ENCODE measurements at regions not wholly inside any gene's neighbourhood (a gene's known extent, or its start where the extent isn't known, plus 50 kb on each side); places are given as distances from the start of the nearest gene placed in this dataset.

- no peak for DNase-seq
Measured at GRCh38 chr13:109500146-109500773, 286.1 kb downstream of the IRS2 start.

GRCh38 chr13:109497917-109498316 lies 288.5 kb downstream of the IRS2 start:
- DNase-seq, result no peak

GRCh38 chr13:109496216-109496615 lies 290.2 kb downstream of the IRS2 start:
- DNase-seq, result no peak

GRCh38 chr13:109494925-109495369 lies 291.4 kb downstream of the IRS2 start:
- DNase-seq, result no peak

GRCh38 chr13:109485136-109485794 lies 301.1 kb downstream of the IRS2 start:
- DNase-seq, result no peak

DNA sequence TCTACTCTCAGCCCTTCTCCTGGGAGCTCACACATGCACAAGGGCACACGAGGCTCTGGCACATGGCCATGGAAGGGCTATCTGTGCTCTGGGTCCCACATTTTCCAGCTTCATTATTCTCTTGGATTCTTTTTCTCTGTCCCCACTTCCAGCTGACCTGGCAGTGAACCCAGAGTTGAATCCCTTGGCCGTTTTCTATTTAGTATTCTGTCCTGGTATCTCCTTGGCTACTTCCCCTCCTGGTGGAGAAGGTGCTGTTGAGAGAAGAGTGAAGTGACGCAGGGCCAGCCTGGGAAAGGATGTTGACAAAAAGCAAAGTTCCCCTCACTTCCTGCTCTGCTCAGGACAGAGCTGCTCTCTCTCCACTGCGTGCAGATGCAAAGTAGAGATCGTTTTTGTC lies 303.1 kb downstream of the IRS2 start:
- no peak for DNase-seq

GRCh38 chr13:109481040-109481439 lies 305.3 kb downstream of the IRS2 start:
- DNase-seq, result no peak

DNA sequence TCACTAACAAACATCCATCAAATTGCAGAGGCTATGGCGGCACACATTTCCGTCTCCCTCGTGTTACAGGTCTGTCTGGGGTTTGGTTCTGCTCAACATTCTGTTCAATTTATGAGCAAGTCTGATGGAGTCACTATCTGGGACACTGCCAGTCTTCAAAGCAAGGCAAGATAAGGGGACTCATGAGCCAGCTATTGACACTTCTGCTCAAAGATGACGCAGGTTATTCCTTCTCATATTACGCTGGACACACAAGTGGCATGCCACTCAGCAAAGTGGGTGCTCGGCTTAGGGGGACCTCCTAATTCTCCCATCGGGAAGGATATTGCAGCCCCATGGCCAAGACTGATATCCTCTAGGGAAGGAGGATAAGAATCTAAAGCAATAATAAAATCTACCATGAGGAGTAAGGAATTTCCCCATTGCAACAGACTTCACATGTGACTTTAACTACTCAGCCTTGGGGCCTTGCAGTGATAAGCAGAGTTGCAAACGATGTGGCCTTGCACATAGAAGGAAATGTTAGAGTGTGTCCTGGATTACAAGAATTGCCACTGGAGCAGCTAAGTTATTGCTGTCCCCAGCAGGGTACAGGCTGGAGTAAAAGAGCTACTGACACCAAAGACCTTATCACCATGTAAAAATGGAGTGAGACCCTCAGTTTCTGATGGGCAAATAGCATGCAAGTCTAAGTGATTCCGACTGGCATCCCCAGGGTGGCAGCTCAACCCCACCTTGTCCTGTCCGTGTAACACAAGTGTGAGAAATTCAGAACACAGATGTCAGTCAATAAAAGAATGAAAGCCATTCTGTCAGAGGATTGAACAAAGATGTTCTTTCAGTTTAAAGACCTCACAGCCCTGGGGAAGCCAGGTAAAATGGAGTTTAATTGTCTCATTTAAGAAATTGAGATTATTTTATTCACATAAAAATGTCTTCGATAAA lies 306.1 kb downstream of the IRS2 start:
- DNase-seq, result no peak

DNA sequence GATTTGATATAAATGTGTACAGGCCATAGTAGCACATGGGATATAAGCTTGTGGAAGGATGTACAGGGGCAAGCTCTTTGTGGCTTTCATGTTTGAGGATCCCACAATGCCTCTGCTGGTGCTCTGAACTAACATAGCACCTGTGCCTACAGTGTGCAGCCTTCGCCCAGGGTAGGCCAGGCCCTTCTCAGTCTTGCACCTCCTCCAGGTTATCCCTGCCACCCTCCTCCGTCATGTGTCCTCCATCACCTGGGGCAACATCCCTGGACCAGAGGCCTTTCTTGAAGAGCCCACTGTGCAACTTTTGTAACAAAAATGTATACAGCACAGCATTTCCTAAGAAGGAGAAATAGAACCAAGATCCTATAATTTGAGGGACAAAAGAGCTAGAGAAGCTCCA lies 306.8 kb downstream of the IRS2 start:
- no peak for DNase-seq

DNA sequence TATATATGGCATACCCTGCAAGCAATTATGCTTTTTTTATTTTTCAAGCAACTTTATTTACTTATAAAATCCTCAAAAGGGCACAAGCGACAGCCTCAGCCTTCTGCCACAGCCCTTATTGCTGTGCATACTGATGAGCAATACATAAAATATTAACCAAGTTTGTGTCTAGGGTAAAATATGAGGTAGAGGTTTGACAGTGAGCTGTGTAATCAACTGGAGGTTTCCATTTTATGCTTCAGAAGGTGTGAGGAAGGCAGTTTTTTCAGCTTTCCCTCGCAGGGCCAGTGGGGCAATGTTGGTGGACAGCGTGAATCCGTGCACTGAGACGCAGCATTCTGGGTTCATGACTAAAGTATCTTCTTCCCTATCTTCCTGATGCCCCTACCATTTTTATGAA lies 310.4 kb downstream of the IRS2 start:
- DNase-seq, result no peak

DNA sequence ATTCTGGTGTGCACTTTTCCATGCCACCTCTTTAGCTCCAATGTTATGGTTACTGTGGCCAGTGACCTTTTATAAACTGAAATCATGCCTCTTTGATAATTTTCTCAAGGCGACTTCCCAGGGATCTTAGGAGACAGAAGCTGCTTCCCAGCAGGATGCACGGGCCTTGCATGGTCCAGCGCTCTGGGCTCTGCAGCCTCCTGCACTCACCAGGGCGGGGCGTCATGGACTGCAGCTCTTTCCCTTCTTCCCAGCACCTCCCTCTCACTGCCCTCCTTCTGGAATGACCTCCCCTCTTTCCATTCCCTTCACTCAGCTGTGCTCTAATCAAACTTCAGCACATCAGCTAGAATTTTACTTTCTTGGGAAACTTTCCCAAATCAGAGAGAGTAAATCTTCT lies 318.3 kb downstream of the IRS2 start:
- DNase-seq, result no peak

DNA sequence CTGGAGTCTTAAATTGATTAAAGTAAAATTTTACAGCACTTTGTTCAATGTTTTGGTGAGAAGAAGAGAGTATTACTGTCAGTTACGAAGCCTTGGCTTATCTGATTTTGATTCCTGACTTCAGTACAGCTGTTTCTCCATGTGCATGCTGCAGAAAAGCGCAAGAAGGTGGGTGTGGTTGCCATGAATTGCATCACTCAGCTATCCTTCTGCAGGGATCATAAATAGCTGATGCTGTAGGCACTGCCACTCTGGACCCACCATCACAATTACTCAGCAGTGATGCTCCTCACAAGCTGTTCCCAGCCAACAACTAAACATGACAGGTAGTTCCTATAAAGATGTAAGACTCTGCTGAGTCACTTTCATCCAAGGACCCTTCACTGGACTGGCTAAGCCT lies 321.2 kb downstream of the IRS2 start:
- no peak for DNase-seq

GRCh38 chr13:109454167-109454917 lies 332.0 kb downstream of the IRS2 start:
- no peak for DNase-seq

DNA sequence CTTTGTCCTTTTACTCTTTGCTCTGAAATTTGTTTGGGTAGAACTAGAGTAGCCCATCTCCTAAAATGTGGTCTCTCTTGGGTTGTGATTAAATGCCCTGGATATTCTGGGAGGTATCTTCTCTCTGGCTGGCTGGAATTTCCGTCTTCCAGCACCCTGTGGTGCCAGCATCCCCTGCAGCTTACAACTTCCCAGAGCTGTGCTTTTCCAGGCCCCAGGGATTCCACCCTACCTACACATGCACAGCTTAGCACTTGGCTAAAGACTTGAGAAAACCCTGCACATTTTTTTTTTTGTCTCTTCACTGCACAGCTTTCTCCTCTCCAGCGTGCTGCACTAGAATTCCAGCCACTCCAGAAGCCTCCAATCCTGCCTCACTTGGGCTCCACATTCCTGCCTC lies 334.7 kb downstream of the IRS2 start:
- no peak for DNase-seq

DNA sequence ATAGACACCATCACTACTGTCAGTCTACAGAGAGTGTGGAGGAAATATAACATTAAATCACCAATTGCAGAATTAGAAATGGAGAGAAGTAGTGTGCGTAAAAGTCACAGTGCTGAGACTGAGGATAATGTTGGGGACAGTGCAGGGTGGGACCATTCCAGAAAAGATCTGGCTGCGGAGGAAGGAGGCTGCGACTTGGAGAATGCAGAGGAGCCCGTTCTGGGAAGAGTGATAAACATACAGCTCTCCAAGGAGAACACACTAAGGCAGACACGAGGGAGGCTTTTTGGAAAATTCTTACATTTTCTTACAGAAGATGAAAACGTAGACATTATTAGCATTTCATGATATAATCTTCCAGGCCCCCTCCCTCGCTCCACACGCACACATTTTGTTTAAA lies 337.8 kb downstream of the IRS2 start:
- DNase-seq, result no peak

GRCh38 chr13:109447667-109448066 lies 338.7 kb downstream of the IRS2 start:
- DNase-seq, result no peak

DNA sequence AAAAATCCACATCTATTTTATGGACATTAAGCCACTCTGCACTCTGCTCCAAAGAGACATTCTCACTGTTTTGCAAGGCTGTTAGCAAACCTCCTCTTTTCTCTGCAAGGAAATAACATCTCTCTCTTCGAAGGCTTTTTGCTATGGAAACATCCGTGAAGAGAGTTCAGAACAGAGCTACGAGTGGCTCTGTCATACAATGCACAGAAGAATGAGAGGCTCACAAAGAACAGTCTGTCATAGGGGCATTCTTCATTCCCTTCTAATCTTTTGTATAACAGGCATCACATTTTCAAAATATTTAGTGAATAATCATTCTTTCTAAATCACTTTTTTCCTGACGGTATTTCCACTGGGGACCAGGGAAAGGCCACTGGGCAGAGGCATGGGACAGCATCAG lies 346.1 kb downstream of the IRS2 start:
- no peak for DNase-seq

- DNase-seq, result no peak
Measured at GRCh38 chr13:109439813-109440212, 346.6 kb downstream of the IRS2 start.

- DNase-seq, result no peak
Measured at GRCh38 chr13:109436841-109437240, 349.5 kb downstream of the IRS2 start.

DNA sequence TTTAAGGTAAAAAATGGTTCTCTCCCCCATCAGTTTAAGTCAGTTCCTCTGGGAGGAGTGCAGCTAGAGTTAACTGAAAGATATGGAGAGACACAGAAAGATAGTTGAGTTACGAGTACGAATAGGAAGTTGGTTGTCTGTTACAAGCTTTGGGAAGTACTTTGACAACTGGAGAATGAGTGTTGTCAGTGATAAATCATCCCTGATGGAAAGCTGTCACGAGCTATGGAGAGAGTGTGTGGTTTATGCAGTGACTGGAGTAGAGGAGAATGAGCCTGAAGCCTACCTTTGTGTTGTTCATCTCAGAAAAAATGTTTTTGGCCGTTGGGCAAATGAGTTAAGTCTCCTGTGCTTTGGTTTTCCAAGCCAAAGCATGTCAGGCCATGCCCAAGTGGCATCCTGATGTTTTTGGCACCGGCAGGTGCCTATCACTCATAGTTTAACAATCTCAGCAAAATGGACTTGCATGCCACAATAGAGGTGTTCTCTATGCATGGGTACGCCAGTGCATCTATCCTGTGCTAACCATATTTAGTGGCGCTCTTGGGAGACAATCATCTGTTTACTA lies 350.2 kb downstream of the IRS2 start:
- no peak for DNase-seq

- no peak for DNase-seq
Measured at GRCh38 chr13:109431217-109431616, 355.2 kb downstream of the IRS2 start.

DNA sequence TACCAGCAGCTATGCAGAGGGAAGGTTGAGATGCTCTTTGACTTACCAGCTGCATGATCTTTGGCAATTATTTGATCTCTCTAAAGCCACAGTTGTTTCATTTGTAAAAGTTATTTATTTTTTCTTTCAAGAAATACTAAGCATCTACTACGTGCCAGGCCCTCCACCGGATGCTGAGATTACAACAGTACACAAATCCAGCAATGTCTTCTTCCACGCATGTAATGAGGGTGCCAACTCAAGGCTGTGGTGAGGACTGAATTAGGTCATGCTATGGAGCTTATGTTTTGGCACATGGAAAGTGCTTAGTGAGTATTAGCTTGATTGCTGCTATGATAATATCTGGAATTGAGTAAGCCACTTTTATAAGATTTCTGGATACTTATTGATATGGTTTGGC lies 358.2 kb downstream of the IRS2 start:
- DNase-seq, result no peak

DNA sequence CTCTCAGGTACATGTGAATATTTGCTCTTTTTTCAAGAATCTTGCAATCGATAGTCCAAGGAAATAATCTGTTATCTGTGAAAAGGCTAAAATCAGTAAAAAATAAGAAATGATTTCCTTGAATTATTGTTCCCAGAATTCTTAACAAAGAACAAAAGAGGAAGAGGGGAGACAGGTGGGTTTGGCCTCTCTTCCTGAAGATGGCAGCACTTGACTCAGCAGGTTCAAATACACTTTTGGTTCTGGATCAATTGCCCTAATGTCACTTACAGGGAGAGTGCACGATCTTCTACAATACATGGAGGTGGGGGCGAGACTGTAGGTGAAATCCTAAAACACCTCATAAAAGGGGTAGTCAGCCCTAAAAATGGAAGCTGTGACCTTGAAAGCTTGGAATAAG lies 358.7 kb downstream of the IRS2 start:
- DNase-seq, result no peak
